HCT116 (cell line): ENCODE measurements at regions not wholly inside any gene's neighbourhood (a gene's known extent, or its start where the extent isn't known, plus 50 kb on each side); places are given as distances from the start of the nearest gene placed in this dataset.

Experiments used
- ATAC-seq: fragments of 200-7000 bp; cut with Tn5 transposase; 2 replicates; pipeline ENCODE4 v1.9.1; 2020; ENCODE audit warnings: mild to moderate bottlenecking, moderate library complexity
- BruUV-seq: library from RNA; stranded (reverse); fragments of 400-500 nt; replicated peaks from 2 replicates; lab custom pipeline; 2021; lab: Mats Ljungman, UMichigan
- CTCF ChIA-PET: fragments of 300-600 bp; sonication (Branson Sonifier 250); formaldehyde crosslinking; loops from one replicate; lab custom pipeline; 2021; ENCODE audit warnings: antibody characterized with exemption; lab: Charles Lee
- POLR2A ChIA-PET: fragments of 300-600, 350-600 bp; sonication (Branson Sonifier 250); formaldehyde crosslinking; loops from one replicate; lab custom pipeline; 2021; ENCODE audit warnings: antibody characterized with exemption; lab: Charles Lee
- RAD21 ChIA-PET, 2 experiments: fragments of 300-600 bp; sonication (Branson Sonifier 250); formaldehyde crosslinking; loops; one replicate each; lab custom pipeline; 2023; ENCODE audit warnings: low total read pairs in 2 of 2; ENCODE audit not compliant: uncharacterized antibody in 2 of 2, unreplicated experiment in 2 of 2, low non-redundant PET in 1 of 2; lab: Charles Lee
- DNase-seq: peaks from one replicate; pipeline ENCODE4 v3.0.0-alpha.2; 2010; ENCODE audit warnings: low read depth, low spot score
- H2AFZ ChIP-seq: fragments of 200-600 bp; shearing (Covaris generic), sonication (generic); 2 replicates; pipeline ENCODE4 v1.6.1; 2017; ENCODE audit warnings: low read depth, mixed run types, mixed read lengths, antibody characterized with exemption, low read length; ENCODE audit not compliant: poor library complexity, severe bottlenecking
- H3K27ac ChIP-seq: 2 replicates; pipeline ENCODE4 v1.5.1; 2012; ENCODE audit warnings: low read depth, low read length
- H3K27me3 ChIP-seq: fragments of 200-600 bp; sonication (generic); 2 replicates; pipeline ENCODE4 v1.6.1; 2016; ENCODE audit warnings: mixed run types, low read length, mixed read lengths; ENCODE audit not compliant: insufficient read depth
- H3K36me3 ChIP-seq, 2 experiments: fragments of 200-500 bp in 1 of 2; fragments of 200-600 bp in 1 of 2; sonication (Bioruptor generic) in 1 of 2; sonication (generic) in 1 of 2; 2 replicates each; pipeline versions ENCODE4 v1.5.1 to v1.6.1; 2014 to 2016; ENCODE audit warnings: low read length in 2 of 2, inconsistent platforms in 1 of 2, mixed read lengths in 1 of 2, mixed run types in 1 of 2; ENCODE audit not compliant: insufficient read depth in 2 of 2, control insufficient read depth in 1 of 2
- H3K4me1 ChIP-seq, 2 experiments: fragments of 200-600 bp in 1 of 2; sonication (generic) in 1 of 2; 2 replicates each; pipeline versions ENCODE4 v1.5.1 to v1.6.1; 2012 to 2017; ENCODE audit warnings: low read length in 2 of 2, inconsistent platforms in 1 of 2, mild to moderate bottlenecking in 1 of 2, mixed read lengths in 1 of 2, mixed run types in 1 of 2, moderate library complexity in 1 of 2; ENCODE audit not compliant: insufficient read depth in 2 of 2, control insufficient read depth in 1 of 2
- H3K4me2 ChIP-seq: fragments of 200-600 bp; sonication (generic); 2 replicates; pipeline ENCODE4 v1.6.1; 2017; ENCODE audit warnings: mixed run types, low read length, mixed read lengths
- H3K4me3 ChIP-seq, 2 experiments: fragments of 200-600 bp in 1 of 2; sonication (generic) in 1 of 2; replicated peaks in 1 of 2; 2 replicates each; pipeline ENCODE4 v1.5.1; 2011 to 2016; ENCODE audit warnings: low read length in 2 of 2, control low read depth in 1 of 2, low read depth in 1 of 2, mild to moderate bottlenecking in 1 of 2, mixed read lengths in 1 of 2, mixed run types in 1 of 2
- H3K79me2 ChIP-seq: fragments of 200-600 bp; sonication (generic); 2 replicates; pipeline ENCODE4 v1.6.1; 2017; ENCODE audit warnings: mild to moderate bottlenecking, mixed run types, low read length, moderate library complexity, mixed read lengths; ENCODE audit not compliant: insufficient read depth
- H3K9ac ChIP-seq: fragments of 200-600 bp; sonication (generic); 2 replicates; pipeline ENCODE4 v1.6.1; 2016; ENCODE audit warnings: low read length, mixed read lengths
- H3K9me2 ChIP-seq: fragments of 200-600 bp; sonication (generic), shearing (Covaris generic); 2 replicates; pipeline ENCODE4 v1.6.1; 2017; ENCODE audit warnings: mixed run types, mild to moderate bottlenecking, moderate library complexity; ENCODE audit not compliant: insufficient read depth
- H3K9me3 ChIP-seq, 2 experiments: fragments of 200-500 bp in 1 of 2; fragments of 200-600 bp in 1 of 2; sonication (Bioruptor generic) in 1 of 2; sonication (generic) in 1 of 2; 2 replicates each; pipeline ENCODE4 v1.6.1; 2014 to 2017; ENCODE audit warnings: low read length in 2 of 2, mixed read lengths in 2 of 2, inconsistent platforms in 1 of 2, low read depth in 1 of 2, mild to moderate bottlenecking in 1 of 2, mixed run types in 1 of 2, moderate library complexity in 1 of 2; ENCODE audit not compliant: control insufficient read depth in 1 of 2, insufficient read depth in 1 of 2
- H4K20me1 ChIP-seq: fragments of 200-600 bp; sonication (generic), shearing (Covaris generic); 2 replicates; pipeline ENCODE4 v1.6.1; 2017; ENCODE audit warnings: mixed run types, mild to moderate bottlenecking, moderate library complexity; ENCODE audit not compliant: insufficient read depth
- CBX3 ChIP-seq: IDR thresholded peaks from 2 replicates; pipeline ENCODE4 v1.6.1; 2012; ENCODE audit warnings: low read depth
- ELF1 ChIP-seq: IDR thresholded peaks from 2 replicates; pipeline ENCODE4 v1.6.1; 2012; ENCODE audit warnings: low read depth, borderline replicate concordance
- EZH2 ChIP-seq: fragments of 200-600 bp; sonication (generic); IDR thresholded peaks from 2 replicates; pipeline ENCODE4 v1.6.1; 2017; ENCODE audit warnings: antibody characterized with exemption, mixed run types
- EZH2phosphoT487 ChIP-seq: fragments of 200-600 bp; IDR thresholded peaks from 2 replicates; pipeline ENCODE4 v1.6.1; 2018; ENCODE audit warnings: antibody characterized with exemption, borderline replicate concordance
- FOSL1 ChIP-seq: IDR thresholded peaks from 2 replicates; pipeline ENCODE4 v1.6.1; 2012; ENCODE audit warnings: low read depth
- JUND ChIP-seq: IDR thresholded peaks from 2 replicates; pipeline ENCODE4 v1.6.1; 2012
- POLR2AphosphoS5 ChIP-seq: IDR thresholded peaks from 2 replicates; pipeline ENCODE4 v1.6.1; 2011; ENCODE audit warnings: mild to moderate bottlenecking, low read depth, low read length, moderate library complexity
- TCF7L2 ChIP-seq: IDR thresholded peaks from 2 replicates; pipeline ENCODE4 v1.7.0; 2011; ENCODE audit warnings: borderline replicate concordance, inconsistent platforms; ENCODE audit not compliant: insufficient read depth, insufficient read length; ENCODE audit errors: extremely low read depth
- YY1 ChIP-seq: IDR thresholded peaks from 2 replicates; pipeline ENCODE4 v1.6.1; 2011; ENCODE audit warnings: low read length, low read depth, moderate library complexity, mild to moderate bottlenecking; ENCODE audit not compliant: insufficient replicate concordance; ENCODE audit errors: extremely low read depth
- intact Hi-C: fragments of 100-400 bp; cut with micrococcal nuclease; formaldehyde crosslinking; loops from 2 replicates; pipeline ENCODE4 v1.10.0; 2022
- TF ChIP-seq, protein P1 (sequence below), 3 experiments: fragments of 200-600 bp in 1 of 3; sonication (generic) in 1 of 3; IDR thresholded peaks in 2 of 3; conservative IDR thresholded peaks in 1 of 3; 2 replicates each; pipeline ENCODE4 v1.5.1; 2012 to 2017; ENCODE audit warnings: low read depth in 2 of 3, low read length in 2 of 3, antibody characterized with exemption in 1 of 3, borderline replicate concordance in 1 of 3, control low read depth in 1 of 3, mild to moderate bottlenecking in 1 of 3, mixed read lengths in 1 of 3, mixed run types in 1 of 3, moderate library complexity in 1 of 3; ENCODE audit not compliant: insufficient read depth in 1 of 3
- TF ChIP-seq, protein P2 (sequence below): IDR thresholded peaks from 2 replicates; pipeline ENCODE4 v1.6.1; 2012
- TF ChIP-seq, protein P3 (sequence below): IDR thresholded peaks from 2 replicates; pipeline ENCODE4 v1.6.1; 2012; ENCODE audit warnings: low read depth

DNA sequence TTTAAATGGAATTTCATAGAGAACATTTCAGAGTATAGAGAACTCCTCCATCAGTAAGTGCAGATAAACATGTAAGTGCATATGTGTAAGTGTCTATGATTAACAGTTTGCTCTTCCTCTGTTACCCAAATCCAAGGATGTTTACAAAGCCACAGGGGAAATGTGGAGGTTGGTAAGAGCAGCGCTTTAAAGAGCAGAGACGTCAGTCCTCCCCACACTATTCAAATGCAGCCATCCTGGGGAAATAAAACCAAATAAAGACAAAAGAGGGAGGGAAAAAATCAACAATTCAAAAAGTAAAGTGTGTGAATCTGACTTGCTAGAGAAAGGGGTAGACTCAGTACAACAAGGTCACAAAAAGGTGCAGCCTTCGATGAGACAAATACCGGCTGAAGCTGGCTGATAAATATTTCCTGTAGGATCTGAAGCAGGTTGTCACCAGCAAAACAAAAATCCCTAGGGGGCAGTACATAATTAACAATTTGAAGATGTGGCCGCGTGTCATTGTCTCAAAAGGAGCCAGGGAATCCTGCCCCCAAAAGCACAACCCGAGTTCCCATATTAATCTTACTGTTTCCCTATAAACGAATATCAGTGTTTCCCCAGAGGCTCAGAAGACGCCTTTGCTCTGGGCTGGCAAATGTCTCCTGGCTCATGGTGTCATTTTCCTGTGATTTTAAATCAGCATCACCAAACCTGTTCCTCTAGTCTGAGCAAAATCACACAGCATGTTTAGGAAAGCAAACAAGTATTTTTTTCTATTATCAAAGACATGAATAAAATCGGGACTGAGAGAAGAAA lies 216.5 kb downstream of the CDCA7 start (continued):
- TF ChIP-seq, protein P1, sequence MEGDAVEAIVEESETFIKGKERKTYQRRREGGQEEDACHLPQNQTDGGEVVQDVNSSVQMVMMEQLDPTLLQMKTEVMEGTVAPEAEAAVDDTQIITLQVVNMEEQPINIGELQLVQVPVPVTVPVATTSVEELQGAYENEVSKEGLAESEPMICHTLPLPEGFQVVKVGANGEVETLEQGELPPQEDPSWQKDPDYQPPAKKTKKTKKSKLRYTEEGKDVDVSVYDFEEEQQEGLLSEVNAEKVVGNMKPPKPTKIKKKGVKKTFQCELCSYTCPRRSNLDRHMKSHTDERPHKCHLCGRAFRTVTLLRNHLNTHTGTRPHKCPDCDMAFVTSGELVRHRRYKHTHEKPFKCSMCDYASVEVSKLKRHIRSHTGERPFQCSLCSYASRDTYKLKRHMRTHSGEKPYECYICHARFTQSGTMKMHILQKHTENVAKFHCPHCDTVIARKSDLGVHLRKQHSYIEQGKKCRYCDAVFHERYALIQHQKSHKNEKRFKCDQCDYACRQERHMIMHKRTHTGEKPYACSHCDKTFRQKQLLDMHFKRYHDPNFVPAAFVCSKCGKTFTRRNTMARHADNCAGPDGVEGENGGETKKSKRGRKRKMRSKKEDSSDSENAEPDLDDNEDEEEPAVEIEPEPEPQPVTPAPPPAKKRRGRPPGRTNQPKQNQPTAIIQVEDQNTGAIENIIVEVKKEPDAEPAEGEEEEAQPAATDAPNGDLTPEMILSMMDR (IDR thresholded peaks at IDR 0.05 in 2 of 3, conservative IDR thresholded peaks at IDR 0.05 in 1 of 3; ENCODE audit: borderline replicate concordance in 1 of 3, insufficient read depth in 1 of 3, low read depth in 2 of 3, low read length in 2 of 3) = peak; percentile 30 to 66 (median 50); a peak in 4 of 6 replicates
- TF ChIP-seq YY1 = no peak
- TF ChIP-seq, all 23 proteins: peak for 5

DNA sequence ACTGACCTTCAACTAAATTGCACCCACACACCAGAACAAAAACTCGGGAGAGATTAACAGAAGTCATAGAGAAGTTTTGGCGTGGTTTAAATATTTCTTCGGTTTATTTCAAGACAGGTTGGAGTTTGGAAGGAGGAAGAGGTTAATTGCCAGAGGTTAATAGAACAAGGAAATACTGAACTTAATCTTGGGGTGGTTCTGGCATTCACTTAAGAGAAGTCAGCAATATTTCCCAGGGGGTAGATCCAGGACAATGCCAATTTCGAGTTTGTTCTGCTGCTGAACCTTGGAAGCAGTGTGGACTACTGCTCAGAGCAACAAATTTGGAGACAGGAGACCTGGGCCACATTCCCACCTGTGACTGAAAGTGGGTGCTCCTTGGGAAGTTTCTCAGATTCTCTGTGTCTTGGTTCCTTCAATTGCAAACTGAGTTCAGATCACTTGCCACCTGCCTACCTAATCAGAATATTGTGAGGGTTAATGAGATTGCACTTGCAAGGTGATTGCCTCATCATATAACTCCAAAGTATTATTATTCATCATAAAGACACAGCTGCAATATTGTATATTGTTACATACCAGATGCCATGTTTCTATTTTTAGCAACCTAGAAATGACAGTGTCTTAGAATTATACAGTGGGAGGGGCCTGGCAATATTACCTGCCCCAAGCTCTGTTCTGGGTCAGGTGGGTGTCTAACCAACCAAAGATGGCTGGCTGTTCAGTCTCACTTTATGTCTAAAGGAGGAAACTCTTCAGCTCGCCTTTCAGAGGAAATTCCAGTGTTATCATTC lies 217.4 kb downstream of the CDCA7 start:
- H3K27me3 ChIP-seq = no peaks in the 10 kb centered on the region
- ChIA-PET CTCF (interaction anchor here (1.9 kb wide), 1 partner anchor 769 kb away, joined by 6 read pairs; no protein-coding TSS in a partner anchor), RAD21 (no interaction called here), POLR2A (no interaction called here)
- H4K20me1 ChIP-seq = no peaks in the 10 kb centered on the region
- no peak overlapping the region for H2AFZ ChIP-seq
- no TSS peak for BruUV-seq
- DNase-seq (no peak), ATAC-seq (no peak)
- no peaks in the 10 kb centered on the region for H3K36me3 ChIP-seq
- peaks cover 16 to 35% of the 10 kb centered on the region in 2 experiments for H3K4me1 ChIP-seq
- no peak overlapping the region for H3K4me3 ChIP-seq
- H3K9ac ChIP-seq = no peak overlapping the region
- H3K79me2 ChIP-seq = no peaks in the 10 kb centered on the region
- intact Hi-C loops = loop anchor here (2.0 to 5.0 kb wide), 3 partner anchors 177 to 770 kb away; no protein-coding TSS in a partner anchor
- no peak overlapping the region for H3K27ac ChIP-seq
- no peaks in the 10 kb centered on the region for H3K9me2 ChIP-seq
- H3K4me2 ChIP-seq = peak overlapping the region; percentile 45
- H3K9me3 ChIP-seq = no peaks in the 10 kb centered on the region
- TF ChIP-seq ELF1 = no peak
- no peak for TF ChIP-seq JUND
- no peak for TF ChIP-seq EZH2phosphoT487
- TF ChIP-seq CBX3 = no peak
- no peak for TF ChIP-seq FOSL1
- TF ChIP-seq, protein P2, sequence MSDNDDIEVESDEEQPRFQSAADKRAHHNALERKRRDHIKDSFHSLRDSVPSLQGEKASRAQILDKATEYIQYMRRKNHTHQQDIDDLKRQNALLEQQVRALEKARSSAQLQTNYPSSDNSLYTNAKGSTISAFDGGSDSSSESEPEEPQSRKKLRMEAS = no peak
- no peak for TF ChIP-seq EZH2
- no peak for TF ChIP-seq POLR2AphosphoS5
- TF ChIP-seq, protein P3, sequence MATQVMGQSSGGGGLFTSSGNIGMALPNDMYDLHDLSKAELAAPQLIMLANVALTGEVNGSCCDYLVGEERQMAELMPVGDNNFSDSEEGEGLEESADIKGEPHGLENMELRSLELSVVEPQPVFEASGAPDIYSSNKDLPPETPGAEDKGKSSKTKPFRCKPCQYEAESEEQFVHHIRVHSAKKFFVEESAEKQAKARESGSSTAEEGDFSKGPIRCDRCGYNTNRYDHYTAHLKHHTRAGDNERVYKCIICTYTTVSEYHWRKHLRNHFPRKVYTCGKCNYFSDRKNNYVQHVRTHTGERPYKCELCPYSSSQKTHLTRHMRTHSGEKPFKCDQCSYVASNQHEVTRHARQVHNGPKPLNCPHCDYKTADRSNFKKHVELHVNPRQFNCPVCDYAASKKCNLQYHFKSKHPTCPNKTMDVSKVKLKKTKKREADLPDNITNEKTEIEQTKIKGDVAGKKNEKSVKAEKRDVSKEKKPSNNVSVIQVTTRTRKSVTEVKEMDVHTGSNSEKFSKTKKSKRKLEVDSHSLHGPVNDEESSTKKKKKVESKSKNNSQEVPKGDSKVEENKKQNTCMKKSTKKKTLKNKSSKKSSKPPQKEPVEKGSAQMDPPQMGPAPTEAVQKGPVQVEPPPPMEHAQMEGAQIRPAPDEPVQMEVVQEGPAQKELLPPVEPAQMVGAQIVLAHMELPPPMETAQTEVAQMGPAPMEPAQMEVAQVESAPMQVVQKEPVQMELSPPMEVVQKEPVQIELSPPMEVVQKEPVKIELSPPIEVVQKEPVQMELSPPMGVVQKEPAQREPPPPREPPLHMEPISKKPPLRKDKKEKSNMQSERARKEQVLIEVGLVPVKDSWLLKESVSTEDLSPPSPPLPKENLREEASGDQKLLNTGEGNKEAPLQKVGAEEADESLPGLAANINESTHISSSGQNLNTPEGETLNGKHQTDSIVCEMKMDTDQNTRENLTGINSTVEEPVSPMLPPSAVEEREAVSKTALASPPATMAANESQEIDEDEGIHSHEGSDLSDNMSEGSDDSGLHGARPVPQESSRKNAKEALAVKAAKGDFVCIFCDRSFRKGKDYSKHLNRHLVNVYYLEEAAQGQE = no peak
- no peak for TF ChIP-seq TCF7L2
